Endothelial cell (in vitro differentiated cells): ENCODE measurements at regions not wholly inside any gene's neighbourhood (a gene's known extent, or its start where the extent isn't known, plus 50 kb on each side); places are given as distances from the start of the nearest gene placed in this dataset.
"Not testable (repeated sequence)": the region's sequence is repeated elsewhere in the genome, so short reads cannot be mapped to it uniquely, and the experiment has no call there.

ENCODE experiments used
- DNase-seq: peaks from one replicate; pipeline ENCODE4 v3.0.0; 2021; ENCODE audit warnings: low spot score
- H3K27ac Mint-ChIP-seq: one replicate; pipeline ENCODE4 v1.8.0; 2021; ENCODE audit warnings: mixed read lengths, inconsistent platforms; ENCODE audit not compliant: unreplicated experiment
- H3K27me3 Mint-ChIP-seq: one replicate; pipeline ENCODE4 v1.8.0; 2021; ENCODE audit warnings: mild to moderate bottlenecking, moderate library complexity, mixed read lengths, inconsistent platforms; ENCODE audit not compliant: unreplicated experiment
- H3K36me3 Mint-ChIP-seq: one replicate; pipeline ENCODE4 v1.8.0; 2021; ENCODE audit warnings: mild to moderate bottlenecking, low read depth, mixed read lengths, inconsistent platforms; ENCODE audit not compliant: unreplicated experiment
- H3K4me1 Mint-ChIP-seq: one replicate; pipeline ENCODE4 v1.8.0; 2021; ENCODE audit warnings: mild to moderate bottlenecking, mixed read lengths, inconsistent platforms; ENCODE audit not compliant: unreplicated experiment
- H3K4me3 Mint-ChIP-seq: one replicate; pipeline ENCODE4 v1.8.0; 2021; ENCODE audit warnings: mild to moderate bottlenecking, mixed read lengths, inconsistent platforms; ENCODE audit not compliant: unreplicated experiment
- H3K9me3 Mint-ChIP-seq: one replicate; pipeline ENCODE4 v1.8.0; 2021; ENCODE audit warnings: mixed read lengths, inconsistent platforms; ENCODE audit not compliant: unreplicated experiment
- TF ChIP-seq, protein P1 (sequence below): fragments of 200-600 bp; sonication (generic); IDR thresholded peaks from one replicate; pipeline ENCODE4 v1.5.0; 2021; ENCODE audit warnings: antibody characterized with exemption; ENCODE audit not compliant: unreplicated experiment

DNA sequence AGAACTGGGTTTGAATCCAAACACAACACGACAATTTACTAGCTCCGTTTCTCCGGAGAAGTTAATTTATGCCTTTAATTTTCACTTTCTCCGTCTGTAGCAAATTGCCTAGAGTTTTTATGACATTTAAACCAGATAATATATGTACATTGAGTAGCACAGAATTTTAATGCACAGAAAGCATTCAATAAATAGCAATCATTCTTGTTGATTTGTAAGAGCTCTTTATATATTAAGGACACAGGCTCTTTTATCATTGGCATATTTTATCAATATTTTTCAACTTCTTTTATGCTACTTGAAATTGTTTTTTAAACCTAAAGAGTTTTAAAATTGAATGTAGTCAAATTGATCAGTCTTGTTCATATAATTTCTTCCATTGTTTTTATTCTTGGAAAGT, 99.6 kb upstream of the PPP2R3B start:
- H3K36me3 Mint-ChIP-seq = peaks cover 13% of the 10 kb centered on the region
- TF ChIP-seq, protein P1, sequence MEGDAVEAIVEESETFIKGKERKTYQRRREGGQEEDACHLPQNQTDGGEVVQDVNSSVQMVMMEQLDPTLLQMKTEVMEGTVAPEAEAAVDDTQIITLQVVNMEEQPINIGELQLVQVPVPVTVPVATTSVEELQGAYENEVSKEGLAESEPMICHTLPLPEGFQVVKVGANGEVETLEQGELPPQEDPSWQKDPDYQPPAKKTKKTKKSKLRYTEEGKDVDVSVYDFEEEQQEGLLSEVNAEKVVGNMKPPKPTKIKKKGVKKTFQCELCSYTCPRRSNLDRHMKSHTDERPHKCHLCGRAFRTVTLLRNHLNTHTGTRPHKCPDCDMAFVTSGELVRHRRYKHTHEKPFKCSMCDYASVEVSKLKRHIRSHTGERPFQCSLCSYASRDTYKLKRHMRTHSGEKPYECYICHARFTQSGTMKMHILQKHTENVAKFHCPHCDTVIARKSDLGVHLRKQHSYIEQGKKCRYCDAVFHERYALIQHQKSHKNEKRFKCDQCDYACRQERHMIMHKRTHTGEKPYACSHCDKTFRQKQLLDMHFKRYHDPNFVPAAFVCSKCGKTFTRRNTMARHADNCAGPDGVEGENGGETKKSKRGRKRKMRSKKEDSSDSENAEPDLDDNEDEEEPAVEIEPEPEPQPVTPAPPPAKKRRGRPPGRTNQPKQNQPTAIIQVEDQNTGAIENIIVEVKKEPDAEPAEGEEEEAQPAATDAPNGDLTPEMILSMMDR = no peak
- peaks cover 11% of the 10 kb centered on the region for H3K27me3 Mint-ChIP-seq
- no peak for DNase-seq
- H3K27ac Mint-ChIP-seq = no peak overlapping the region
- no peak overlapping the region for H3K4me3 Mint-ChIP-seq
- H3K4me1 Mint-ChIP-seq = no peaks in the 10 kb centered on the region
- peaks cover 42% of the 10 kb centered on the region for H3K9me3 Mint-ChIP-seq

DNA sequence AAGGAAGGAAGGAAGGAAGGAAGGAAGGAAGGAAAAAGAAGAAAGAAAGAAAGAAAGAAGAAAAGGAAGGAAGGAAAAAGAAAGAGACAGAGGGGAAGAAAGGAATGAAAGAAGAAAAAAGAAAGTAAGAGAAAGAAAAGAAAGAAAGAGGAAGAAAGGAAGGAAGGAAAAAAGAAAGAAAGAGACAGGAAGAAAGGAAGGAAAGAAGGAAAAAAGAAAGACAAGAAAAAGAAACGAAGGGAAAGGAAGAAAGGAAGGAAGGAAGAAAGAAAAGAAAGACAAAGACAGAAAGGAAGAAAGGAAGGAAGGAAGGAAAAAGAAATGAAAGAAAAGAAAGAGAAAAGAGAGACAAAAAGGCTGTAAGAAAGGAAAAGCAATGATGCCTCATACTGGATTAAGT, 101.1 kb upstream of the PPP2R3B start:
- H3K4me3 Mint-ChIP-seq = no peak overlapping the region
- H3K36me3 Mint-ChIP-seq = peaks cover 10% of the 10 kb centered on the region
- H3K4me1 Mint-ChIP-seq = no peaks in the 10 kb centered on the region
- H3K27me3 Mint-ChIP-seq = peaks cover 10% of the 10 kb centered on the region
- TF ChIP-seq, protein P1 = no peak
- DNase-seq = no peak
- no peak overlapping the region for H3K27ac Mint-ChIP-seq
- H3K9me3 Mint-ChIP-seq = peaks cover 36% of the 10 kb centered on the region

DNA sequence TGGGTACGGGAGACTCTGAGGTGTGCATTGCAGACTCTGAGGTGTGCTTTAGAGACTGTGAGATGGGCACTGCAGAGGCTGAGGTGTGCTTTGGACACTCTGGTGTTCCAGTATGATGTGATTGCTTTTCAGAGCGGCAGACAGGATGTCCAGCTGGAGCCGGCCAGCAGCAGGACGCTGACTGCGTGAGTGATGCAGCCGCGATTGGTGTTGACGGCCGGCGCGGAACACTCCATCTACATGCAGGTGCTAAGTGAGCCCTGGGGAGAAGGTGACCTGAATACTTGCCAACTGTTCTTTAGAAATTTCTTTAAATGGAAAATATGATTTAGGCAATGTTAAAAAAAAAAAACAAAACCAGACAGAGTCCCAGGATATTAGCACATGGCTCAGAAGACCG, 103.1 kb upstream of the PPP2R3B start:
- Mint-ChIP-seq H3K27ac (no peak overlapping the region), H3K27me3 (peaks cover 16% of the 10 kb centered on the region), H3K9me3 (peaks cover 42% of the 10 kb centered on the region), H3K36me3 (peaks cover 8% of the 10 kb centered on the region), H3K4me3 (no peak overlapping the region), H3K4me1 (no peaks in the 10 kb centered on the region)
- no peak for DNase-seq
- TF ChIP-seq, protein P1 = no peak

DNA sequence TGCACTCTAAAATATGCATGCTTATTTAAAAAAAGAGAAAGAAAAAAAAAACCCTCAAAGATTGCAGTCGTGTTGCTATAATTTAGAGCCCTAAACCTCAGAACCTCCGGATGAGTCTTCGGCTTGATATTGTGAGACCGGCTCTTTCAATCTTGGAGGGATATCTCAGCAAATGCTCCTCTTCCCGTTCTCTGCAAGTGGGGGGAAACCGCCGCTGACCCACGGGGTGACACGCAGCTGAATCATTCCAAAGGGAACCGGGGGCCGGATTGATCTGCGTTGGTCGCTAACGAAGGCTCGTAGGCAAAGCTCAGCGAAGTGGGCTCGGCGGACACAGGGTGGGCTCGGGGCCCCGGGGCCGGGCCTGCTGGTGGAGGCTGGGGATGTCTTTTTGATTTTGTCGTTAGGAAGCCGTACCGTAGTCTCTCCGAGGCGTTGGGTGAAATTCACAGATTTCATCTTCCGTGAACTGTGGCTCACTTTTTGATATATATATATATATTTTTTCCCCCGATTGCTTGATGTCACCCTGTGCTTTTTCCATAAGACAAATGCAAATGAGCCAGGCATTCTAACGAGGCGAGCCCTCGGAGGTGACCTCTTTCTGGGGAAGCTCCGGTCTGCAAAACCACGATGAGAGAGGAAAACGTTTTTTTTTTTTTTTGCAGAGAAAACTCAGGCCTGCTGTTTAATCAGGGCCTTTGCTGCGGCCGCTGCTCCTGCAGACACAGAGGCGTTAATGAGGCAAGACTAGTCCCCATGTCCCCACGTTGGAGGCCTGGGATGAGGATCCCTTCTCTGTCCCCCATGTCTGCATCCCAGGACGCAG, 110.7 kb upstream of the PPP2R3B start:
- Mint-ChIP-seq H3K27me3 (peaks cover 20% of the 10 kb centered on the region), H3K9me3 (peaks cover 36% of the 10 kb centered on the region), H3K36me3 (peaks cover 16% of the 10 kb centered on the region), H3K4me1 (no peaks in the 10 kb centered on the region), H3K27ac (no peak overlapping the region), H3K4me3 (no peak overlapping the region)
- DNase-seq = no peak
- TF ChIP-seq, protein P1 = no peak

DNA sequence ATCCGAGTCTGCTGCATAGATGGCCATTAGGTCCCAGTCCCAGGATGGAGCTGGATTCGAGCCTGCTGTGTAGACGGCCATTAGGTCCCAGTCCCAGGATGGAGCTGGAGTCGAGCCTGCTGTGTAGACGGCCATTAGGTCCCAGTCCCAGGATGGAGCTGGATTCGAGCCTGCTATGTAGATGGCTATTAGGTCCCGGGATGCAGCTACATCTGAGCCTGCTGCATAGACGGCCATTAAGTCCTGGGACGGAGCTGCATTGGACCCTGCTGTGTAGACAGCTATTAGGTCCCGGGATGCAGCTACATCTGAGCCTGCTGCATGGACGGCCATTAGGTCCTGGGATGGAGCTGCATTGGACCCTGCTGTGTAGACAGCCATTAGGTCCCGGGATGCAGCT, 112.2 kb upstream of the PPP2R3B start:
- H3K27me3 Mint-ChIP-seq = peaks cover 17% of the 10 kb centered on the region
- peaks cover 35% of the 10 kb centered on the region for H3K9me3 Mint-ChIP-seq
- not testable (repeated sequence) for DNase-seq, H3K4me3 Mint-ChIP-seq, H3K27ac Mint-ChIP-seq, H3K4me1 Mint-ChIP-seq
- peaks cover 21% of the 10 kb centered on the region for H3K36me3 Mint-ChIP-seq
